ENCODE measurements at regions not wholly inside any gene's neighbourhood (a gene's known extent, or its start where the extent isn't known, plus 50 kb on each side); places are given as distances from the start of the nearest gene placed in this dataset.
"Not testable (repeated sequence)": the region's sequence is repeated elsewhere in the genome, so short reads cannot be mapped to it uniquely, and the experiment has no call there.

DNA sequence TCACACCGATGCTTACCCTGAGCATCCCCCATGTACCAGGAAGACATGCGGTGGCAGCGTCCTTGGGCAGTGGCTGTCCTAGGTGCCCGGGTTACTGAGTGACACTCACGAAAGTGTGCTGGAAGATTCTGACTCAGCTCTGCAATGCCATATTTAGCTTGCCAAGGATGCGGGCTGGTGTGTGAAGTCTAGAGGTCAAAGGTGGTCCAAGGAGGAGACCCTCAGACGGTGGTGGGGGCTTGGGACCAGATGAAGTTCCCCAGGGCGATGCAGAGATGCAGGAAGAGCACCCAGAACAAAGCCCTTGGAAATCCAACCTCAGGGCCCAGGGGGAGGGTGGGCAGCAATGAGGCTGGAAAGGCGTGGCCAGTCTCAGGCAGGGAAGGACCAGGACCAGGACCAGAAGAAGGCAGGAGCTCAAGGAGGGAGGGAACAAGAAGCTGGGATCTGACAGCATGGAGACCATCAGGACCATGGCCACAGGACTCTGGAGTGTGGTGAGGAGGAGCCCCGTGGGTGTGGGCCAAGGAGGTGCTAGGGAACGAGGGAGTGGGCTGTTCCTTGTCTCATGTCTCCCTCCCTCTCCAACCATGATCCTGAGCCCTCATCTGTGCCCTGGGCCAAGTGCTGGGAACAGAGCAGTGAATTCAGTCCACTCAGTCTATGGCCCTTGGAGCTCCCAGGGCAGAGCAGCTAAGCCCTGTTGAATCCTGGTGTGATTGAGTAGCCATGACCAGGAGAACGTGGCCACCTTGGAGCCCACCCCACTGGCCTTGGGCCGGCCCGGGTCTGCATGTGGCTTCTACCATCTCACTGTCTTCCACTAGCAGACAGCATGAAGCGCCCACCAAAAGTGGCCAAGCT, 310.1 kb upstream of the DIO3 start:
- no peak for ATAC-seq

DNA sequence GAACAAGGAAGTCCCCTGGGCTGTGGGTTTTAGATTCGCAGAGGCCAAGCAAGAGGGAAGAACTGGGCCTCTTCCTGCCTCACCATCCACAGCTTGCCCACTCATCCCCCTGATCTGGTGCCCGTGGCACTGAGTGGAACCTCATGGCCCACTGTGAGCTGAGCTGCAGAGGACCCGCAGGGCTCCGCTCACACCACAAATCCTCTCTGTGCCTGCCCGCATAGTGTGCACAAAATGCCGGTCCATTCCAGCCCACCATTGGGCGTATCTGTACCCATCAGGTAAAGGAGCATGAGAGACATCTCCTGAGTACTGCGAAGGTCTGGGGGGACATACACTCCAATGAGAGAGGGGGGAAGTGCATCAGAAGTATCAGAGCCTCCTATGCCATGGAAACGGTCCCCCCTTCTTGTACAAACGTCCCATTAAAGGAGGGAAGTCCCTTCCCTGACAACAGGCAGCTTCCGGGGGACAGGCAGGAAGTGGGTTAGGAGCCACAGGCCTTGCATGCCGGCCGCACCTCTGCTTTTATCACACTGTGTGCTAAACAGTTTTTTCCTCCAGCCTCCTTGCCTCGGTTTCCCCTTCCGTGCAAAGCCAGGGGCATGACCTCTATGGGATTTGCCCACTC, 309.4 kb upstream of the DIO3 start:
- ATAC-seq, result no peak

DNA sequence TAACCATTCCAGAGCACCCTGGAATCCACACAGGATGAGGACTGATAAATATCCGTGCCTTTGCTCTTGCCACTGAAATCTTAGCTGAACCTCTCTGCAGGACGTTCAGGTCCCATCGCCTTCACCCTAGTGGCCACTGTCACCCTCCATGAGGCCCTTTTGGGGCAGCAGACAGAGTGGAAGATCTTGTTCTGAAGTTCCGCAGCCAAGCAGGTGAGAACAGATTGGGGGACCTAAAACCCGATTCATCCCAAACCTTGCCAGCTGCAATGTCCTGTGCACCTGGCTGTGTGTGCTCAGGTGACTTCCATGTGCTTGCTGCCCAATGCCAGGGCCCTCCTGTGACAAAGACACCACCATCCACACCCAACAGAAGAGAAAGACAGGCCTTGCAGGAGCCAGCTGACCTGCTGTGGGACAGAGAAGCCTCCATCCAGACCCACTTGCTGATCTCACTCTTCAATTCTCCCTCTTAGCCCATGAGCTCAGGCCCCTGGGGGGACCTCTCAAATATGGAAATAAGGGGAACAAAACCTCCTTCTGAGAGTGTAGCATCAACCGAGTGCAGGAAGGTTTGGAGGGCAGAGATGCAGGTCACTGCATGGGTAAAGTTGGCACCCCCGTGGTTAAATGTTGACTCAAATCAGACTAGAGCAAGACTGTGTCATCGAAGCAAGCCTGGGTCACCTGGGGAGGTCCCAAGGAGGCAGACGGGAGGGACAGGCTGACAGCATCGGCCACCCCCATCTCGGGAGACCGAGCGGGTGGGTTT, 308.7 kb upstream of the DIO3 start:
- no peak for ATAC-seq

DNA sequence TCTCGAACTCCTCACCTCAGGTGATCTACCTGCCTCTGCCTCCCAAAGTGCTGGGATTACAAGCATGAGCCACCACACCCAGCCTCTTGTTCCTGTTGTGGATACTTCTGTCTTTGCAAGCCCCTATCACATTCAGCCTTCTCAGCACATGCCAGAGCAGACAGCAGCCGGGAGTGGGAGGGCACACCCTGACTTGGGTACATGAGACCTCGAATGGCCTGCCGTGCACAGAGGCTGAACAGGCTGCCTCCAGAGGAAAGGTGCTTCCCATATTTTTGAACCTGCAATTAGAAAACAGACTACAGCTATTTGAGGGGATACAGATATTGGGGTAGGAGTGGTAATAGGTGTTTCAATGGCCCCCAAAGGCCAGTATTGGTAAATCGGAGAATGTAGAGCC, 307.3 kb upstream of the DIO3 start:
- ATAC-seq, result no peak

DNA sequence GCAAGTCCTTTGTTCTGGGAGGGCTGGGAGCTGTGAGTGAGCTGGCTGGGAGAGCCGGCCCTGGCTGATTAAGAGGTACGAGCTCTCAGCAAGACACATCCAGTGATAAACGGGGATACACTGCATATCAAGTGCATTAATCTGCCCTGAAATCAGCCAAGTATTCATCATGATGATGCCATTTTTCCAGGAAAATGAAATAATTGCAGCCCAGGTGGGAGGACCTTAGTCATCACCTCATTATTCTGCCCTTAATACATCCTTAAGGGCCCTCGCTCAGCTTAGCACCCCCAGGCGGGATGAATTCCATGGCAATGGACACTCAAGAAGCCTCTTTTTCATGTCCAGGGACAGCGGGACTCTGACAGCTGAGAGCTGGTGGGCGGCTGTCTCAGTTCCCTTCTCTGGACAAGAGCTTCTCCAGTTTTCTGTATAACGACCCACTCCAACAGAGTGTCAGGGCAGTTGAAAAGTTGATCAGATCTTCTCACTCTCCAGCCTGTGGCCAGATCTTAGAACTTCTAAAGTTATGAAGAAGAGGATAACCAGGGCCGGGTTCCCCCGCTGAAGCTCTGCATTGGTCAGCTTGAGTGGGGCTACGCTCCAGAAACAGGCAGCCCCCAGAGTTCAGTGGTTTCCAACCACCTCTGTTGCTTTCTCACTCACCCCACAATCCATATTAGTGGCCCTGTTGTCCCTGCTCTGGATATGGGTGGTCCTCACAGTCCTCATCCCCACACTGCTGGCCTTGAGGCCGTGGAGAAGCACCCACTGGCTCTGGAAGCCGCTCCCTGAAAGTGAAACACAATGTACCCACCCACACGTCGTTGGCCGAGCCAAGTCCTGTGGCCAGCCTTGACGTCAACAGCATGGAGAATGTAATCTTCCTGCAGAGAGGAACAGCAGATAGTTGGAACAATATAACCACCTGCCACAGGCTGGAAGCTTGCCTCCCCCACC, 306.2 kb upstream of the DIO3 start:
- ATAC-seq, result no peak

DNA sequence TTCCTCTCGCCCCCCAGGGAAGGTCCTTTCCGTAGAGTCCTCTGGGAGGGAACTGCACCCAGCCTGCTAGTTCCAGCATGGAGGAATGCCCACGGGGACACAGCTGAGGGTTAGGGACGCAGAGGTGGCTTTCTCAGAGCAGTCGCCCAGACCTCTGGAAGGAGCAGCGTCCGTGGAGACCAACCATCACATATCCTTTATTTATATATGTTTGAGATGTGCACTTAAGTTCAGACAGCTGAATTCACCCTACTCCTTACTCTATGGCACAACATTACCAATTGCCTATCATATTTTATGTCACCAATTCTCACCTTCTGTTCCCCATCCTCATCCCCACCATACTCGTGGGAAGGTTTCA, 305.6 kb upstream of the DIO3 start:
- no peak for ATAC-seq

DNA sequence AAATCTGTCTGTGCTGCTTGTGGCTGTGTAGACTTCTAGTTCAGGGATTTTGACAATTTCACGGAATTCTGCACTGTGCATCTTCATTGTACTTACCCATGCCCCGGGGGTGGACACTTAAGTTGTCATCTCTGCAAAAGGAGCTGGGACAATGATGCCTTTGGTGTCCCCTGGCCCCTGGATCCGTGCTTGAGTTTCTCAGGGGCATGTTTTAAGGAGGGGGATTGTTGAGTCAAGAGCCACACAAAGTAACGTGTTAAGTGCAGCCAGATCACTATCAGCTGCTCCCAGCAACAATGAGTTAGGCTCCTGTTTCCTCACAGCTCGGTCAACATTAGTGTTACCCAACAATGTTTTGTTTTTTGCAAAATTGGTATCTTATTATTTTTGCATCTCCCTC, 305.0 kb upstream of the DIO3 start:
- ATAC-seq, result no peak

DNA sequence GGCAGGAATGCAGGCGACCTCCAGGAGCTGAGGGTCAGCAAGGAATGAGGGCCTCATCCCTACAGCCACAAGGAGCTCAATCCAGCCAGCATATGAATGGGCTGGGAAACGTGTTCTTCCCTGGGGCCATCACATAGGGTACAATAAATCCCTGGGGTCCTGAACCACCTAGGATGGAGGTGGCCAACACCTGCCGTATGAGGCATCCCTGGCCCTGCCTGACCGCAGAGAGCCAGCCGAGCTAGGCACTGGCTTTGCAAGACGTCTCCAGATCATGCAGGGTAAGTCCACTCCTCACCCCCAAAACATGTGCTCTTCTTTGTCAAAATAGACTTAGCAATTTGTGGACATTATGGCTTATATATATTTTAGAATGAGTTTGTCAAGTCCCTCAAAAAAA, 303.7 kb upstream of the DIO3 start:
- ATAC-seq, result no peak

DNA sequence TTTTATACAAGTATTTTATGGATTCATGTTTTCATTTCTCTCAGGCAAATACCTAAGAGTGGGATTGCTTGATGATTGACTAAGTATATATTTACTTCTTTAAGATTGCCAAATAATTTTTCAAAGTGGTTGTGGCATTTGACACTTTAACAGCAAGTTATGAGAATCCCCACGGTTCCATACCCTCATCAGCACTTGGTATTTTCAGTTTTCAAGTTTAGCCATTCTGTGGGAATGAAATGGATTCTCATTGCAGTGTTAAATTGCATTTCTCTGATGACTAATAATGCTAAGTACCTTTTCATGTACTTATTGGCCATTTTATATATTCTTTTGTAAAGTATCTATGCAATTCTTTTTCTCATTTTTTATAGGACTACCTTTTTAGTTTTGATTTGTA, 301.5 kb upstream of the DIO3 start:
- ATAC-seq, result no peak

DNA sequence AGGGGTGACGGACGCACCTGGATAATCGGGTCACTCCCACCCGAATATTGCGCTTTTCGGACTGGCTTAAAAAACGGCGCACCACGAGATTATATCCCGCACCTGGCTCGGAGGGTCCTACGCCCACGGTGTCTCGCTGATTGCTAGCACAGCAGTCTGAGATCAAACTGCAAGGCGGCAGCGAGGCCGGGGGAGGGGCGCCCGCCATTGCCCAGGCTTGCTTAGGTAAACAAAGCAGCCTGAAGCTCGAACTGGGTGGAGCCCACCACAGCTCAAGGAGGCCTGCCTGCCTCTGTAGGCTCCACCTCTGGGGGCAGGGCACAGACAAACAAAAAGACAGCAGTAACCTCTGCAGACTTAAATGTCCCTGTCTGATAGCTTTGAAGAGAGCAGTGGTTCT, 294.9 kb upstream of the DIO3 start:
- ATAC-seq, result not testable (repeated sequence)

DNA sequence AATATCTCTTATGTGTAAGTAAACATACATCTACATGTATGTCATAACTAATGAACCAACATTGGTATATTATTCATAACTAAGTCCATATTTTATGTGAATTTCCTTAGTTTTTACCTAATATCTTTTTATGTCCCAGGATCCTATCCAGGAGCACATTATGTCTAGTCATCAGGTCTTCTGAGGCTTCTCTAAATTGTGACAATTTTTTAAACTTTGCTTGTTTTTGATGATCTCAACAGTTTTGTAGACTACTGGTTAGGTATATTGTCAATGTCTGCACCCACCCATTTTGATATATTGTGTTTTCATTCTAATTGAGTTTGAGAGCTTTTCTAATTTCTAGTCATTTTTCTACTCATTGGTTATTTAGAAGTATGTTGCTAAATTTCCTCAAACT, 288.2 kb upstream of the DIO3 start:
- no peak for ATAC-seq

DNA sequence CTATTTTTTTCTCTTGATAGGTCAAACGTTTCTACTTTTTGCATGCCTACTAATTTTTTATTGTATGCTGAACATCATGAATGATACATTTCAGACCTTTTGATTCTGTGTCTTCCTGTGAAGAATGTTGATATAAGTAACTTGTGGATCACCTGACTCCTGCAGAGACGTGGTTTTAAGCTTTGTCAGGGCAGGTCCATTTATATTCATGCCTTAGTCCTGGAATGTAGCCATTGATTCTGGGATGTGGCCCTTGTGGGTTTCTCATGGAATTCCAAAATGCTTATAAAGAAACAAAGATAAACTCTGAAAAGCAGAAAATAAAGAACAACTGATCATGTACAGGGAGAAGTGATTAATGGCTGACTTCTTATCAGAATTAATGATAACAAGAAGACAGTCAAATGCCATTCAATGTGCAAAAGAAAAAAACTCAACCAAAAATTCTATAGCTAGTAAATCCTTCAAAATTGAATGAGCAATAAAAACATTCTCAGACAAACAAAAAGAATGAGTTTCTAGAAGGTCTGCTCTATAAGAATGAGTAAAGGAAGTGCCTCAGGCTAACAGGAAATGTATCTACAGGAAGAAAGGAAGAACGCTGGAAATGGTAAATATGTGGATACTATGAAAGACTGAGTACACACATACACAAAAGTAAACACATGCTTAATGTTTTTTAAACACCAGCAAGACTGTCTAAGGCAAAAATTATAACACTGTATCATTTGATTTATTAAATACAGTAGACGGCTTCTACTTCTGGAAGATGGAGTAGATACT, 284.8 kb upstream of the DIO3 start:
- ATAC-seq, result no peak

DNA sequence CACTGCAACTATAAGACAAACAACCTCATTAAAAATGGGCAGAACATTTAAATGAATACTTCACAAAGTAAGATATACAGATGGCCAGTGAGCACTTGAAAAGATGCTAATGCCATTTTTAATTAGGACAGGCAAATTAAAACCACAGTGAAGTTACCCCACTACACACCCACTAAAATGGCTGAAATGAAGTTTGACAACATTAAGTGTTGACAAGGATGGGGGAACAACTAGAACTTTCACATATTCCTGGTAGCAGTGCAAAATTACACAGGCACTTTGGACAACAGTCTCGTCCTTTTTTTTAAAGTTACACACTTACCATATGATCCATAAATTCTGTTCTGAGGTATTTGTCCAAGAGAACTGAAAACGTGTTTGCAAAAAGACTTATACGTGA, 278.9 kb upstream of the DIO3 start:
- no peak for ATAC-seq

DNA sequence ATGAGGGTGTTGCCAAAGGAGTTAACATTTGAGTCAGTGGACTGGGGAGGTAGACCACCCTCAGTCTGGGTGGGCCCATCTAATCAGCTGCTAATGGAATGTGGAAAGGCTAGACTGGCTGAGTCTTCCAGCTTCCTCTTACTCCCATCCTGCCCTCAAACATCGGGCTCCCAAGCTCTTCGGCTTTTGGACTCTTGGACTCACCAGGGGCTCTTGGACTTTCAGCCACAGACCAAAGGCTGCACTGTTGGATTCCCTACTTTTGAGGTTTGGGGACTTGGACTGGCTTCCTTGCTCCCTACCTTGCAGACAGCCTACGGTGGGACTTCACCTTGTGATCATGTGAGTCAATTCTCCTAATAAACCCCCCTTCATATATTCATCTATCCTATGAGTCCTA, 276.6 kb upstream of the DIO3 start:
- no peak for ATAC-seq

DNA sequence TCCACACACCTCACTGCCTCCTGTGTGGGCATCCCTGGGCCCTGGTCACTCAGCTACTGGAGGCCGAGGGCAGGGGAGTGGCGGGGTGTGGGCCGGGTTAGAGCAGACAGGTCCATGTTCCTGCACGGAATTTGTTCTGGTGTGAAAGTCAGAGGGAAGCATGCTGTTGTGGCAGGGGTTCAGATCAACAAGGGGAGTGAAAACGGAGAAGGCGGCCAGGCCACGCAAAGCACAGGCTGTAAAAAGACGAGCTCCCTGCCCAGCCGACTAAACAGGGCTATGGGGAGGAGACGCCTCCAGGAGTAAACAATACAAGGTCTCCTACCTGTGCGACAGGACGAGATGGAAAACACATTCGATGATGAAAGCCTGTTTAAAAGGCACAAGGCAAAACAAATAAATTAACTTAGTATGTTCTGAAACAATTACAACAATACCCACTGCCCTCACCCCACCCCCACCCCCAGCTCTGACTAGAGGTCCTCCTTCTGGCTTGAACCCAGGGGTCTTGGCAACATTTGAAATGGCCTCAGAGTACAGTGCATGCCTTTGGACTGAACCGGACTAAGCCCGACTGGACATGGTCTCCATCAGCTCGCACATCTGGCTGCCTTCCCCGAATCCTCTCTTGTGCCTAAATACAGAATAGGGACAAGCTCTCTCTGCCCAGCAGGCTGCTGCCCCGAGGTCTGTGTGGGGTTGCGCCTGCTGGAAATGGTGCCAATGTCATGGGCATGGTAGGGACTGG, 274.9 kb upstream of the DIO3 start:
- ATAC-seq, result no peak

DNA sequence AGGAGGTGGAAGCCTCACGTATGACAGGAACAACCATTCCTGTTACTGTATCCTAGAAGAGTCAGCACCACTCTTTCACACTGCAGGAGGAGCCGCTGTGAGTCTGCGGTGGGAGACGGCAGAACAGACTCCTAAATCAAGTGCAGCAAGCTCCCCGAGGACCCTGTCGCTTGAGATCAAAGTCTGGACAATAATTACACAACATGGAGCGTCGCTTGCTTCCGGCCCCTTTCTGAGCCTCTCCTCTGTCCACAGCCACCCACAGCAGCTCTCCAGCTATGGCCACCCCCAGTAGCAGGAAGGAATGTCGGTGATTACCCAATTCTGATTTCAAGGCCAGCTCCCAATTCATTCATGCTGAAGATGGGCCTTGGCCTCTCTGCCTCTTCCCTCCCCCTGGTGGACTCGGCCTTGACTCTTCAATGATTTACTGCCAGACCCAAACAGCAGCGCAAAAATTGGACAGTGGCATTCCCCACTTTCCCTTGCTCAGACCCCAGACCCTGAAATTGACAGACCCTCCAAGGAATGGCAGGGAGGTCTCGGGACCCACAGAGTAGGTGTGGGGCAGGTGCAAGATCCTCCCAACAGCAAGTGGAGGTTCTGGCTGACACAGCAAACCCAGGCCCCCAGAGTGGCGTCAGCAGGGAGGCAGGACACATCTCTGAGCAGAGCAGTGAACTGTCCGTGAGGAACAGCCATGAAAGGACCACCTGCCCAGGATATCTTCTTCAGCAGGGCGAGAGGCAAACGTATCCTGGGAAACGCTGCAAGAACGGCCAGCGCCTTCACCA, 272.7 kb upstream of the DIO3 start:
- ATAC-seq, result no peak

DNA sequence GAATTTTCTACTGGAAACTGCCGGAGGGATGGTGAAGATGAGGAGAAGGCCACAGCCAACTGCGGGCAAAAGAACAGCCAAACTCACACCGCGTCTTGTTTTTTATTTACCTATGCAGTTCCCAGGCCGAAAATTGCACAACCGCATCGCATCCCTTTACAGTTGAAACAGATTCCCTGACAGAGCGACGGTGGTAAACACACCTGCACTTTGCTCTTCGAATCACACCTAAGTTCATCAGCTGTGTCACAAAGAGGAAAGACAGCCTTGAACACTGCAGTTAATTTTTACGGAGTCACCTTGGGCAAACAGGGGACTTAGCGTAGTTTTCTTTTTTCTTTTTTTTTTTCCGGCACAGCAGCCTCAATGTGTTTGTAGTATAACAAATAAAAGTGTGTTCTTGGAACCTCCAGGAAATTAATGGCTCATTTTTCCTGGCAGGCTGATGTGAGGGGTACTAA, 272.0 kb upstream of the DIO3 start:
- no peak for ATAC-seq

DNA sequence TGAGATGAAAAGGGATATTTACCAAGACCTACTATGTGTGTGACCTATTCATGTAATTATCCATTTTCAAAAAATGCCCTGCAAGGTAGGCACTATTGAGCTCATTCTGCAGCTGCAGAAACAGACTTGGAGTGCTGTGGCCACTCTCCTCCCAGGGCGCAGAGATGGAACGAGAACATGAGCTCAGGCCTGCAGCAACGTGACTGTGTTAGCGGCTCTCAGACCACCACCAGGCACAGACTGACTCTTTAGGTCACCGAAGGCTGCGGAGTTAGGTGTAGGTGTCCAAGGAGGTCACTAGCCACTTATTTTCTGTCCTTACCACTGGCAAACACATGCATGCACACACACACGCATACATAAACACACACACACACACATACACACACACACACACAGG, 271.4 kb upstream of the DIO3 start:
- no peak for ATAC-seq

DNA sequence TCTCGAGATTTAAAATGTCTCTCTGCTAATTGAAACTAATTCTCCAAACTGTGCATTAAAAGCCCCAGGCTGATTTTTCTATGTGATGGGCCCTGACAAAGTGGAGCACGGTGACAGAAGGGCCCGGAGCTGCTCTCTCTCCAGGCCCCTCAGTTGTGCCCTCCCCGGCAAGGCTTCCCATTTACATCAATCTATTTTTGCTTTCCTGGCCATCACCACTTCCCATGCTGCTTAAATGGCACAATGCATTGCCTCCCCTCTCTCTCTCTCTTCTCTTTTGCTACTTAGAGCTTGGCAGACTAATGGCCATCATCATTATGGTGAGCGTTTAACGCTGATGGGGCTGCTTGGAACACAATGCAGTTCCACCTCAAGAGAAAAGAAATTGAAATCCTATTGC, 270.7 kb upstream of the DIO3 start:
- ATAC-seq, result no peak

DNA sequence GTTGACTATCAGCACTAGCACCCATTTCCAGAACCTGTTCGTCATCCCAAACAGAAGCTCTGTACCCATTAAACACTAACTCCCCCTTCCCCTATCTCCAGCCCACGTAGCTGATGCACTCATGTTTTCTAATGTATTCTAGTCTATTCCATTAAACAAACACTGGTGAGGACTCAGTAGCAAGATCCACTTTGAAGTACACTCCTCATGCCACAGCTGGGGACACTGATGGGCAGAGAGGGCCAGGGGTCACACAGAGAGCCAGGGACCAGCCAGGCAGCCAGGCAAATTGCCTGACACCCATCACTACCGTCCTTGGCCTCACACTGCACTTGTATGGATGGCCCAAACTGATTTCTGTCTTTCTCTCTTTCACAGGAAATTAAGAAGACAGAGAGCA, 269.9 kb upstream of the DIO3 start:
- ATAC-seq, result no peak

Data from esophagus mucosa (tissue), 1 donor.